Mononuclear cell (primary cell): ENCODE measurements at regions not wholly inside any gene's neighbourhood (a gene's known extent, or its start where the extent isn't known, plus 50 kb on each side); places are given as distances from the start of the nearest gene placed in this dataset.

ENCODE experiments used
- H3K27me3 ChIP-seq: 2 replicates; pipeline ENCODE4 v1.6.0; 2011; ENCODE audit warnings: low read length, control low read depth; ENCODE audit not compliant: insufficient read depth
- H3K4me1 ChIP-seq: 2 replicates; pipeline ENCODE4 v1.5.1; 2011; ENCODE audit warnings: mild to moderate bottlenecking, low read length, control low read depth; ENCODE audit not compliant: insufficient read depth
- H3K4me3 ChIP-seq: 2 replicates; pipeline ENCODE4 v1.5.1; 2011; ENCODE audit warnings: mild to moderate bottlenecking, low read length, moderate library complexity
- H3K9me3 ChIP-seq: 2 replicates; pipeline ENCODE4 v1.5.1; 2011; ENCODE audit warnings: low read depth, mild to moderate bottlenecking, control low read depth, low read length

DNA sequence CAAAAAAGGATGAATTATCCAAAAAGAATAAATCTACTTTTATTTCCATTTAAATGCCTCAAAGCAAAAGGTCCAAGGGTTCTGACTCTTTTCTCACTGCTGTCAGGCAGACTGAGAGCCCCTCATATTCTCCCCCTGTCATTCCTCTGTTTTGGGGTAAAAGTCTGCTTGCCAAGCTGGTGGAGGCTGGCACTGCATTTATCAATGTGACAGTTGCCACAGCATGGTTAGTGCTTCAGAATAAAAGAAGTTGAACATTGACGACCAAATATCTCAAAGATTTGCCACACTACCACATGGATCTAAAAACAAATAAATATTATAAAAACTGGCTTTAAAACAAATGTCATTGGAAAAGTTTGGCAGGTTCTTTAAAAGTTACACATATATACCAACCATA is 89.2 kb upstream of the SNRK start:
- no peak overlapping the region for H3K4me3 ChIP-seq
- peaks cover 34% of the 10 kb centered on the region for H3K4me1 ChIP-seq
- H3K27me3 ChIP-seq, result peaks cover 3% of the 10 kb centered on the region
- H3K9me3 ChIP-seq, result no peaks in the 10 kb centered on the region

DNA sequence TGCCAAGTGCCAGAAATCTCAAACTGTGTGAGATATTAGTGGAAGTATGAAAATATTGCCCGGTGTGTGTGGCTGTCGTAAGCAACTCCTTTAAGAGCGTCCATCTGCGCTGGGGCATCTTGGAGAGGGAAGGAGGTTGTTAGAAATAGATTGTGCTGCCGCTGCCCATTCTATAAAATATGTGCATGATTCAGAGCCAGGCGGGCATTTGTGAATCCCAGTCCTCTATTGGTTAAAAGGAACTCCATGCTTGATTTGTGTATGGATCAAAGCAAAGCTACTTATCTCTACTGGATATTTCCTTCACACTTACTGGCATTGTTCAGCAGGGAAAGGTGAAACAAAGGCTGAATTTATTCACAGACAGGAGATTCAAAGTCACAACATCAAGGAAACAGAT is 89.6 kb upstream of the SNRK start:
- Histone ChIP-seq H3K4me1 (peaks cover 34% of the 10 kb centered on the region), H3K27me3 (peaks cover 3% of the 10 kb centered on the region), H3K4me3 (no peak overlapping the region), H3K9me3 (no peaks in the 10 kb centered on the region)

DNA sequence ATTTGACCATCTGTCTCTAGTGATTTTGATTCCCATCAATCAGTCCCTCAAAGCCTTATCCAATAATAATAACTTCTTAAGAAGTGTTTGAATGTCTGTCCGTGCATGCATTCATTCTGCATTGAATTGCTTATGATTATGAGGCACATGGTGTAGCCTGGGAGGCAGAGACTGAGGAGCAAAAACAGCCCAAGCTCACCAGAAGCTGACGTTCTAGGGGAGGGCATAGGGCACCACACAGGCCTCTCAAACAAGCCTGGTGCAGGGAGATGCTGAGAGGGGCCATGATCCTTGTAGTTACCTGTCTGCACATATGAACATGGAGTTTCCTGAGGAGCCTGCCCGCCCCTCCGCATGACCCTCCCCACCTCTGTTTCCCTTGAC is 89.2 kb upstream of the POMGNT2 start:
- Histone ChIP-seq H3K4me1 (peaks cover 34% of the 10 kb centered on the region), H3K27me3 (peaks cover 3% of the 10 kb centered on the region), H3K4me3 (no peak overlapping the region), H3K9me3 (no peaks in the 10 kb centered on the region)

DNA sequence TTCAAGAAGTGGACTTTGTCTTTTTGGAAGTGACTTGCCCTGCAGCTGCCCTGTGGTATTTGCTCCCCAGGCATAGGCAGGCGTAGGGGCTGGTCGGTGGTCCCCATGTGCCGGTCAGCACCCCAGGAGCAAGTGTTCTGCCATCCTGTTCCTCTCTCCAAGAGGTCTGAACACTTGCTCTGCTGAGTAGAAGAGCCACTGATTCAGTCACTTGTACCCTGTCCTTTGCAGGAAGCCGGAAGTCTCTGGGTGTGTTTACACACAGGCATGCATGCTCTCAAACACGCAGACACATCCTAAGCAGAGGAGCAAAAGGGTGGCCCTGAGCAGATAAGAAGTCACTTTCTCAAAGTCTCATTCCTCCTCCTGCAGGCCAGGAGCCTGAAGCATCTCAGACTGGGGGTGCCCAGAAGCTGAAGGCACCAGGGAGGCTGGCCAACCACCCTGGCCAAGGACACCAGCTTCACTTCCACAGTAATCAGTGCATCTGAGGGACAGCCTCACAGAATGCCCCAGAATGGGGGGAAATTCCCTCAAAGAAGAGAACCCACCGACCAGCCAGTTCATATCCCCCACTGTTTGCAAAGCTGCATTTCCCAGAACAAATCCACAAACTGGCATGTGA is 88.7 kb upstream of the POMGNT2 start:
- no peaks in the 10 kb centered on the region for H3K9me3 ChIP-seq
- H3K4me1 ChIP-seq, result peaks cover 34% of the 10 kb centered on the region
- H3K27me3 ChIP-seq, result peaks cover 3% of the 10 kb centered on the region
- no peak overlapping the region for H3K4me3 ChIP-seq

DNA sequence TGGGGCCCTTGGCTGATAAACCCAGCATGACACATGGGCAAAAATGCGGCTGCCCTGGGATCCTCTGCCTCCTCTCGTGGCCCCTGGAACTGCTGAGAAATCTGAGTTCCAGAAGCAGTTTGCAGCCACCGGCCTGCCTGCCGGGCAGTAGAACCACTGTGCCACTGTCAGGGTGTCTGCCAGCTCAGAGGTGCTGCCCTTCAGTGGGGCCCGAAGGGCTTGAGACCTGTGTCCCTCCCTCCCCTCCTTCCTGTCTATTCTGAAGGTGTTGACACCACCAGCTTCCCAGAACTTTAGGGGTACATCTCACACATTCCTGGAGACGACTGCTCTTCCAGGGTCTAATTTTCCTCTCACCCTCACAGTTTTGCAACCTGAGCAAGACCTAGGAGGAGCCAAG is 88.2 kb upstream of the POMGNT2 start:
- Histone ChIP-seq H3K4me3 (no peak overlapping the region), H3K27me3 (no peaks in the 10 kb centered on the region), H3K4me1 (peaks cover 34% of the 10 kb centered on the region), H3K9me3 (no peaks in the 10 kb centered on the region)

DNA sequence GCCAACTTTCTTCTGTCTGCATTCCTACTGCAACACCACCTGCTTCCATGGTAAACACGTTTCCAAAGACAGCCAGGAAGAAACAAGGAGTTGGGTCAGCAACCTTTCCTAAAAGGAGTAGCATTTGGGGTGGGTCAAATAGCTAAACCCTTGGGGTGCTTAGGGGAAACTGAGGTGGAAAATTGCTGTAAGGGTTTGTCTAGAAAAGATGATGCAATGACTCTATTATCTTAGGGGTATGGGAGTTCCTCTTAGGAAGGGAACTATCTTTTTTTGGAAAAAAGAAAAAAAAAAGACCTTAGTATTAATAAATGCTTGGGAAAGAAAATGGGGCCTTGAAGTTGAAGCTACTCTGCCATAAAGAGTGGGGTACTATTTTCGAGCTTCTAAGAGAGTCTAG is 86.1 kb upstream of the POMGNT2 start:
- Histone ChIP-seq H3K9me3 (no peaks in the 10 kb centered on the region), H3K4me1 (peaks cover 34% of the 10 kb centered on the region), H3K4me3 (no peak overlapping the region), H3K27me3 (no peaks in the 10 kb centered on the region)

DNA sequence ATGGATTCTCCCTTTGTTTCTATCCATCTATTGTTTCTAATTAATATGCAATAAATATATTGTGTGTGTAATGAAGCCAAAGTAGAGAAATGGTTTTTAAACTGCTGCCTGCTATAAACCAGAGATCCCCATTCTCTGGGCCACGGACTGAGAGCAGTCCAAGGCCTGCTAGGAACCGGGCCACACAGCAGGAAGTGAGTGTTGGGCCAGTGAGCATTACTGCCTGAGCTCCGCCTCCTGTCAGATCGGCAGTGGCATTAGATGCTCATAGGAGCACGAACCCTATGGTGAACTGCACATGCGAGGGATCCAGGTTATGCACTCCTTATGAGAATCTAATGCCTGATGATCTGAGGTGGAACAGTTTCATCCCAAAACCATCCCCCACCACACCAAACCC is 85.2 kb upstream of the POMGNT2 start:
- peaks cover 28% of the 10 kb centered on the region for H3K4me1 ChIP-seq
- H3K4me3 ChIP-seq, result no peak overlapping the region
- no peaks in the 10 kb centered on the region for H3K27me3 ChIP-seq
- no peaks in the 10 kb centered on the region for H3K9me3 ChIP-seq

DNA sequence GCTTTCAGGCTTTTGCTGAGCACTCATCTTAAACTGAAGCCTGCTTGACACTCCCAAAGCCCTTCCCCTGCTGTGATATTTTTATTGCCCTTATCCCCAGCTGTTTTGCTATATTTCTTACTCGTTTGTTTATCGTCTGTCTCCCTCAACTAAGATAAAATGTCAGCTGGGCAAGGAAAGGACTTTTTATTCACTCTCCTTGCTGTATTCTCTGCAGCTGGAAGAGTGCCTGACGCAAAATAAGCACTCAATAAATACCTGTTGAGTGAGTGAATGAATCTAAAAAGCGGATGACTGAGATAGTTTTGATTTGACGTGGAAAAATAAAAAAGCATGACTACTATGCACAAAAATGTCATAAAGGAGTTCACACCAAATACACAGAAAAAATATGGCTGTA is 84.8 kb upstream of the POMGNT2 start:
- Histone ChIP-seq H3K9me3 (no peaks in the 10 kb centered on the region), H3K4me1 (peaks cover 28% of the 10 kb centered on the region), H3K4me3 (no peak overlapping the region), H3K27me3 (no peaks in the 10 kb centered on the region)

DNA sequence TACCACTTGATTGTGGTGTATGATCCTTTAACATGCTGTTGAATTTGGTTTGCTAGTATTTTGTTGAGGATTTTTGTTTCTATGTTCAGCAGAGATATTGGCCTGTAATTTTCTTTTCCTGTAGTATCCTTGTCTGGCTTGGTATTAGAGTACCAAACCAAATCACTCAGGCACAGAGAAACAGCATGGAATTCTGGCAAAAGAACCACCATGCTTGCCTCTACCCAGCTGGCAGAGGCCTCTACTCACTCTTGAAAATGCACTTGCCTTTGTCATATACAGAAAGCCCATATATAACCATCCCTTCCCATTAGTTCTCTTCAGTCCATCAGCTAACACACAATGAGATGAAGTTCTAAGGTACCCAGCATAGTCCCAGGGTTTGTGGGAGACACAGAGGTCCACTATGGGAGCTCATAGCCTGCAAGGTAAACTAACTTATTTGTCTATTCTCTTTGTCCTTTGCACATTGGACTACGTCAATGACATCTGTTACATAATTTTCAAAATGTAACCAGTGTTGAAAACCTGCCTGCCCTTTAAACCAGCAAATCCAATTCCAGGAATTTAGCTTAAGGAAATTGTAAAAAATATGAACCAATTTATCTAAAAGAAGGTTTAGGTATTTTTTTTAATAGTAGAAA is 82.1 kb upstream of the POMGNT2 start:
- Histone ChIP-seq H3K4me1 (peaks cover 5% of the 10 kb centered on the region), H3K9me3 (no peaks in the 10 kb centered on the region), H3K27me3 (no peaks in the 10 kb centered on the region)

DNA sequence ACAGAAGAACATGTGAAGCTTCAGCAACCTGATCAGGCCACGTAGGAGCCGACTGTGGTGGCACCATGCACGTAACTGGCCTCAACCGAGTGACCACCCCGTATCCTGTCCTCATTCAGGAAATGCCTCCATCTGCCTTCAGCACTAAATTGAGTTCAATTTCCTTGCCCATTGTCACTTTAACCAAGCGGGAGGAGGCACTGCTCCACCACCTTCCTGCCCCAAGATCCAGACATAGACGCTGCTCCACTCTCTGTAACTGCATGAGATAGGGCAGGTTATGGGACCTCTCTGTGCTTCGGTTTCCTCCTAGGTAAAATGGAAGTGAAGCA is 80.1 kb upstream of the POMGNT2 start:
- H3K4me1 ChIP-seq, result peaks cover 23% of the 10 kb centered on the region
- H3K9me3 ChIP-seq, result no peaks in the 10 kb centered on the region
- H3K4me3 ChIP-seq, result no peak overlapping the region
- no peaks in the 10 kb centered on the region for H3K27me3 ChIP-seq

More for the DNA sequence above, 82.1 kb upstream of the POMGNT2 start:
- H3K4me3 ChIP-seq, result no peak overlapping the region

DNA sequence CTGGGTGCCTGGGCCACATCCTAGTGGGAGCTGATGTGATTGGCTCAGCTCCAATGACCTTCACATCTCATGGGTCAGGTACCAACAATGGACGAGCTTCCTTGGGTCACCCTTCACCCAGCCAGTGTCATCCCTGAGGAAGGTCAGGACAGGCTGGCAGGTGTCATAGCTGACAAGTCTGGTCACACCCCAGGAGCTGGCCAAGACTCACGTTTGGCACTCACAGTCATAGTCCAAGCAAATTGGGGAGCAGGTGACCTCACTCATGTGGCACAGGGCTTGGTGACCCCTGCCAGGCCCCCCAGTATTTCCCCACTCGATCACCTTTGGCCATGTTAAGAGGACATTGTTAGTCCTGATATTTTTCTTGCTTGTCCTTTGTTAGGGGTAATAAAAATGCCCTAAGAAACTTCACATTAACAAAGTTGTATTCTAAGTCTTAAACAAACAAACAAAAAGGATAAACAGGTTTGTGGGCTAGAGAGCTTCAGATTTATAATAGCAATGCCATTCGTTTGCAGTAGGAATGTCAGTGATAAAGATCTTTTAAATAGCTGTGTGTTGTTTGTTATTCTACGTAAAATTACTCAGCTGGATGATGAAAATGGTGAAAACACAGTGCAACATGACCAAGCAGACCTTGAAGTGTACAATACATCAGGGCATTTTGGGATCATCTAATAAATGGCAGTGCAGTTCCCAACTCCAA is 79.5 kb upstream of the POMGNT2 start:
- Histone ChIP-seq H3K4me1 (peaks cover 28% of the 10 kb centered on the region), H3K4me3 (no peak overlapping the region), H3K9me3 (no peaks in the 10 kb centered on the region), H3K27me3 (no peaks in the 10 kb centered on the region)

DNA sequence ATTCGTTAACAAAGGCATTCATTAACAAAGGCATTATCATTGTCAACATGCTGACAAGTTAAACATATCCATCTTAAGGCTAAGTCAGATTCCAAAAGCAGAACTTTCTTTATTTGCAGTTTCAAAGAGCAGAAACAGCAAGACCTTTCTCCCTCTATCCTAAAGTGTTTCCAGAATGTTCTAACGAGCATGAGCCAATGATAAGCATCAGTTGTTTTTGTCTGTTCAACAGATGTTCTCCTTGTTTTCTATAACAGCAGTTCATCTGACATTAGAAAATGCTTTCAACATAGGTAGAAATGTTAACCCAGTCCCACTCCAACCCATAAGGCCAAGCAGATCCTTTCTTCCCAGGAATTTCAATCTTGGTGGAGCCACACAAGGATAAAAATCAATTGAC is 77.6 kb upstream of the POMGNT2 start:
- Histone ChIP-seq H3K27me3 (no peaks in the 10 kb centered on the region), H3K9me3 (no peaks in the 10 kb centered on the region), H3K4me3 (no peak overlapping the region), H3K4me1 (peaks cover 47% of the 10 kb centered on the region)

DNA sequence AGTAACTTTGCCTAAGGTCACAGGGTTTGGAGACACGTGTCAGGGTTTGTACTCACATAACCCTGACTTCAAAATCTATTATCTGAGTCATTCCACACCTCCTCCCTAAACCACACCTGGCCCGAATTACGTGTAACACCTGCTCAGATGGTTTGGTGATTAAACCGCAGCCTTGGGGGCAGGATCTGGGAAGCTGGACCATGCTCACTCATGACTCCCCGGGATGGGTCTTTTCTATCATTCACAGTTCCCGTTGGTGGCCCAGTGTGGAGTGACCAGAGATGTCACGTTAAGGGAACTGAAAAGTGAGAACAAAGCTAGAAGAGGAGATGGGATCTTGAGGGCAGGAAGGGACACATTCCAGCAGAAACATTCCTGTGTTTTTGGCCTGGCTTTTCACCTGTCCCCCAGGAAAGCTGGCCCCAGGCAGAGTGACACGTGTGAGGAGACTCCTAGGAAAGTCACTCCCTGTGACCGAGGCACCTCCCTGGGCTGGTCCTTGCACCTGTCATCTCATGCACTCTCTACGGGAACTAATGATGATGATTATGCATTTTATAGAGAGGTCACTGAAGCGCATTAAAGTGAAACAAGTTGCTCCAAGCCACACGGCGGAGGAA is 75.4 kb upstream of the POMGNT2 start:
- no peak overlapping the region for H3K4me3 ChIP-seq
- peaks cover 60% of the 10 kb centered on the region for H3K4me1 ChIP-seq
- no peaks in the 10 kb centered on the region for H3K27me3 ChIP-seq
- no peaks in the 10 kb centered on the region for H3K9me3 ChIP-seq

DNA sequence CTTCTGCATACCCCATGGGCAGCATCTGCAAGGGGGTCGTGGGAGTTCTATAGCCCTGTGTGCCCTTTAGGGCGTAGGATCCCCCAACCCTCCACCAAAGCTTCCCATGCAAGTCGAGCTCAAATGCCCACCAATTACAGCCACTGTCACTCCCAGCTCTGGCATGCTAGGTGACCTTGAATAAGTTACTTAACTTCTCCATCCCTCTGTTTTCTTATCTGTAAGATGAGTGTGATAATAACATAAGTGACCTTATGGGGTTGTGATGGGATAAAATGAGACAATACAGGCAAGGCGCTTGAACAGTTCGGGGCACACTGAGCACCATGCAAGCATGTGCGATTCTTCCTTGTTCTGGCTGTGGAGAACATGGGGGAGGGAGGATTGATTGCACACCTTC is 74.8 kb upstream of the POMGNT2 start:
- Histone ChIP-seq H3K27me3 (no peaks in the 10 kb centered on the region), H3K4me3 (no peak overlapping the region), H3K4me1 (peaks cover 60% of the 10 kb centered on the region), H3K9me3 (no peaks in the 10 kb centered on the region)

DNA sequence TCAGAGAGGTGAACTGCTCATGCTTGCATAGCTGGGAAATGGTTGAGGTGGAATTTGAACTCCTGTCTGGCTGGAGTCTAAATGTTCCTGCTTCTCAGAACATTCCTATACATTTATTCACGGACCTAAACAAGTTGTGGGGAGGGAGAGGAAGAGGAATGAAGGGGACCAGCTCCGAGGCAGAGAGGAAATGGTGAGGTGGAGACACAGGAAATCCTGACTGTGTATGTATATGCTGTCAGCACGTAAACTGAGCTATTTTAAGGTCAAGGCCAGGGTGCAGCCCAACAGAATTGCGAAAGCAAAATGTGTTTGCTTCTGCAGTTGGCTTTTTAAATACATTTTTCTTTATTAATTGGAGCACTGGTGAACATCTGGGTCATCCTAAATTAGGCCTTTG is 74.1 kb upstream of the POMGNT2 start:
- no peaks in the 10 kb centered on the region for H3K27me3 ChIP-seq
- no peak overlapping the region for H3K4me3 ChIP-seq
- H3K4me1 ChIP-seq, result peaks cover 60% of the 10 kb centered on the region
- no peaks in the 10 kb centered on the region for H3K9me3 ChIP-seq
